WERI-Rb-1 (cell line): ENCODE measurements at regions not wholly inside any gene's neighbourhood (a gene's known extent, or its start where the extent isn't known, plus 50 kb on each side); places are given as distances from the start of the nearest gene placed in this dataset.

Source experiments
- DNase-seq: peaks from one replicate; pipeline ENCODE4 v3.0.0-alpha.2; 2020
- H3K27ac ChIP-seq: fragments of 250-450 bp; sonication (Bioruptor Pico); 2 replicates; pipeline ENCODE4 v1.5.1; 2020; ENCODE audit warnings: mild to moderate bottlenecking, moderate library complexity
- H3K27me3 ChIP-seq: fragments of 250-450 bp; sonication (Bioruptor Pico); 2 replicates; pipeline ENCODE4 v1.5.1; 2021; ENCODE audit warnings: mild to moderate bottlenecking, low read depth, moderate library complexity; ENCODE audit not compliant: insufficient read depth, severe bottlenecking
- H3K36me3 ChIP-seq: fragments of 250-450 bp; sonication (Bioruptor Pico); 2 replicates; pipeline ENCODE4 v1.5.1; 2020; ENCODE audit warnings: mild to moderate bottlenecking, moderate library complexity
- H3K4me3 ChIP-seq: 2 replicates; pipeline ENCODE4 v1.5.1; 2011; ENCODE audit warnings: low read depth, mild to moderate bottlenecking, control low read depth, low read length
- H3K9me3 ChIP-seq: fragments of 250-450 bp; sonication (Bioruptor Pico); 2 replicates; pipeline ENCODE4 v1.5.1; 2021; ENCODE audit warnings: mild to moderate bottlenecking, moderate library complexity; ENCODE audit not compliant: severe bottlenecking
- CTCF ChIP-seq: IDR thresholded peaks from 2 replicates; pipeline ENCODE4 v1.5.1; 2011; ENCODE audit warnings: low read depth, mild to moderate bottlenecking, control low read depth, inconsistent platforms, low read length

DNA sequence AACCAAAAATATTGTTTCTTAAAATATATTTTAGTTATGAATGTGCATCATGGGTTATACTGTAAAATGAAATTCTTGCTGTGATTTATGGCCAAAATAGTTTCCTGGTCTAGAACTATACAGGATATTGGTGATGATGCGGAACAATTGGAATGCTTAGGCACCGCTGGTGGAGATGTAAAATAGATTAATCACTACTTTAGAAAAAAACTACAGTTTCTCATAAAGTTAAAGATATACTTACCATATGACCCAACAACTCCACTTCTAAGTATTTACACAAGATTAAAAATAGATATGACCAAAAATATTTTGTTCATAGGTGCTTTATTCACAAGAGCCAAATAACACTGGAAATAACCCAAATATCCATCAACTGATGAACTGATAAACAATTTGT is 126.7 kb downstream of the TUSC7 start:
- no peak overlapping the region for H3K4me3 ChIP-seq
- DNase-seq = no peak
- H3K27me3 ChIP-seq = peaks cover 9% of the 10 kb centered on the region
- H3K36me3 ChIP-seq = no peaks in the 10 kb centered on the region
- no peak overlapping the region for H3K27ac ChIP-seq
- no peaks in the 10 kb centered on the region for H3K9me3 ChIP-seq
- TF ChIP-seq CTCF = no peak

GRCh38 chr3:116837483-116837882 is 127.9 kb downstream of the TUSC7 start:
- Histone ChIP-seq H3K9me3 (no peaks in the 10 kb centered on the region), H3K27ac (no peak overlapping the region), H3K4me3 (no peak overlapping the region), H3K36me3 (no peaks in the 10 kb centered on the region), H3K27me3 (peaks cover 9% of the 10 kb centered on the region)
- TF ChIP-seq CTCF = no peak
- DNase-seq = no peak

- no peaks in the 10 kb centered on the region for H3K9me3 ChIP-seq
- H3K36me3 ChIP-seq = no peaks in the 10 kb centered on the region
- DNase-seq = peak; percentile 10
- peaks cover 3% of the 10 kb centered on the region for H3K27me3 ChIP-seq
- TF ChIP-seq CTCF = no peak
- H3K4me3 ChIP-seq = no peak overlapping the region
- no peak overlapping the region for H3K27ac ChIP-seq
Measured at GRCh38 chr3:116841003-116841735, 131.6 kb downstream of the TUSC7 start.

DNA sequence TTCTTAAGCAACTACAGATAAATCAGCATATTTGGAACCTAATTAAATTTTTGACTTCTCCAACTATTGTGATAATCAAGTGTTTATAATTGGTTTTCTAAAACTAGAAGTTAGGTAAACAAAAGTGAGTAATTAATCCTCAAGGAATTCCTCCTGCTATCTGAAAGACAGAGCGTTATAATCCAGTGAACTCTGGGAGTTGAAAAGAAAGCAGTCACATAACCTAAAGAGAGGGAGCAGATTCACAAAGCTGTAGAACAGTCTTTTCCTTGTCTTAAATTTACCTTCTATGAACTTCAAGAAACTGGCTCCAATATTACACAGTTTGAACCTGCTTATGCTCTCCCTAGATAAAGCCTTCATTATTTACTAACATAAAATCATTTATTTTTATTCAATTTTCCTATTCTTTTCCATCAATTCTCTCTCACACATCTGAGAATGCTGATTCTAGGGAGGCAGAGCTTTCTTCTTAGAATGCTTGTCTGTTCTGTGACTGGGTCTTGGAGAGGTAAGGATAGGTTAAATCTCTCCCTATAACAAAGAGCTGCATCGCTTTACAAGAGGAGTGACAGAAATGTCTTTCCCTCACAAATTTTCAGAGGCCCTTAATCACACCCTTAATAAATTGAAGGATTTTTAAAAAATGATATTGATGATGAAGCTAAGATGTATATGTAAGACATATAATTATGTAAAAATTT is 132.8 kb downstream of the TUSC7 start:
- TF ChIP-seq CTCF = no peak
- Histone ChIP-seq H3K9me3 (no peaks in the 10 kb centered on the region), H3K36me3 (no peaks in the 10 kb centered on the region), H3K4me3 (no peak overlapping the region), H3K27me3 (peaks cover 3% of the 10 kb centered on the region), H3K27ac (no peak overlapping the region)
- no peak for DNase-seq

- no peak for DNase-seq
- TF ChIP-seq CTCF = no peak
- H3K27me3 ChIP-seq = peaks cover 4% of the 10 kb centered on the region
- H3K9me3 ChIP-seq = no peaks in the 10 kb centered on the region
- no peak overlapping the region for H3K27ac ChIP-seq
- no peaks in the 10 kb centered on the region for H3K36me3 ChIP-seq
- no peak overlapping the region for H3K4me3 ChIP-seq
Measured at GRCh38 chr3:116848248-116848829, 138.8 kb downstream of the TUSC7 start.
